ENCODE measurements at regions not wholly inside any gene's neighbourhood (a gene's known extent, or its start where the extent isn't known, plus 50 kb on each side); places are given as distances from the start of the nearest gene placed in this dataset.

DNA sequence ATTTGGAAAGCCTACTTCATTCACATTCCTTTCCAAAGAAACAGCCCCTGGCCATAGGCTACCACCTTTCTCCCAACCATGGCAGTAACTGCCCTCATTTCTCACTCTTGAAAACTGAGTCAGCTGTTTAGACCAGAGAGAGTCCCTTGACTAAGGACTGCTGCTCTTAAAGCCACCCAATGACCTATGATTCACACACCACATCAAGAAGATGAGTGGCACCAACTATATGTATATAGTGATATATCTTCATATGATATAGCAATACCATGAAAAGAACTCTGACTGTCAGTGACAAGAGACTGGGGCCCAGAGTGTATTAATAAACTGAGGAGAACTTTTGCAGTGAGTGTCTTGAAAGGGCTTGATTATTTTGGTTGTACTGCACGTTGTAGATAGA, 404.5 kb upstream of the ASIC2 start:
- no peaks in the 10 kb centered on the region for H3K9me2 ChIP-seq (replicated peaks; ENCODE audit: low read depth, low read length)
- no peaks in the 10 kb centered on the region for H3K4me1 ChIP-seq (ENCODE audit: insufficient read depth, low read length, poor library complexity, severe bottlenecking)
- H3K4me3 ChIP-seq (ENCODE audit: low read length, poor library complexity, severe bottlenecking), result no peak overlapping the region
- H3K9me3 ChIP-seq (ENCODE audit: insufficient read depth, low read depth, low read length), result no peaks in the 10 kb centered on the region; the same call in 1 of the 2 replicates
- H4K20me1 ChIP-seq (ENCODE audit: insufficient read depth, low read length, poor library complexity, severe bottlenecking), result no peaks in the 10 kb centered on the region
- H3K27me3 ChIP-seq (ENCODE audit: insufficient read depth, low read length, poor library complexity, severe bottlenecking), result no peaks in the 10 kb centered on the region
- H3F3A ChIP-seq (ENCODE audit: low read depth), result no peaks in the 10 kb centered on the region
- no peaks in the 10 kb centered on the region for H3K79me2 ChIP-seq (ENCODE audit: insufficient read depth, low read length)
- no peak overlapping the region for H3K9ac ChIP-seq (ENCODE audit: low read depth, low read length, poor library complexity, severe bottlenecking)
- H3K36me3 ChIP-seq (ENCODE audit: insufficient read depth, low read length), result no peaks in the 10 kb centered on the region
- no peak for TF ChIP-seq EZH2phosphoT487 (IDR thresholded peaks at IDR 0.05; ENCODE audit: borderline replicate concordance)
- no peak for TF ChIP-seq CTCF (conservative IDR thresholded peaks at IDR 0.05; ENCODE audit: low read length)
- H2AFZ ChIP-seq (ENCODE audit: low read length), result no peak overlapping the region
- no peak overlapping the region for H3K4me2 ChIP-seq (ENCODE audit: low read depth, low read length, poor library complexity, severe bottlenecking)

DNA sequence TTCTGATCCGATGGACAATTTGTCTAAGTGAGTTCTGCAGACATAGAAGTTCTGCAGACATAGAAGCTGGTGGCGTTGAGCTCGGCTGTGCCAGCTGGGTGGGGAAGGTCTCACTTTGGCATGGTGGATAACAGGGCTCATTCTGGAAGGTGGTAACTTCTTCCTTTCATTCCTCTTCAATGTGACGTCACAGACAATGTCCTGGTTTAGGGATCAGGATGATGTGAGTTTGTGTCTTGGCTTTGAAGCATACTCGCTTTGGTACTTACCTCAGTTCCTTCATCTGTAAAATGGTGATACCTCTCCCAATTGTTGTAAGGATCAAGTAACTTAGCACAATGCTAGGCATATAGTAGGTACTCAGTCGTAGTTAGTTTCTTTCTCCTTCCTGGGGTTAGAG, 408.8 kb upstream of the ASIC2 start:
- TF ChIP-seq EZH2phosphoT487 (IDR thresholded peaks at IDR 0.05; ENCODE audit: borderline replicate concordance), result no peak
- no peak for TF ChIP-seq CTCF (conservative IDR thresholded peaks at IDR 0.05; ENCODE audit: low read length)
- no peak overlapping the region for H3K4me2 ChIP-seq (ENCODE audit: low read depth, low read length, poor library complexity, severe bottlenecking)

GRCh38 chr17:33704856-33705255, 411.8 kb upstream of the ASIC2 start:
- Histone ChIP-seq H3F3A (ENCODE audit: low read depth) (no peaks in the 10 kb centered on the region), H3K9me3 (ENCODE audit: insufficient read depth, low read depth, low read length) (no peaks in the 10 kb centered on the region), H3K4me3 (ENCODE audit: low read length, poor library complexity, severe bottlenecking) (no peak overlapping the region), H3K79me2 (ENCODE audit: insufficient read depth, low read length) (no peaks in the 10 kb centered on the region), H3K4me1 (ENCODE audit: insufficient read depth, low read length, poor library complexity, severe bottlenecking) (no peaks in the 10 kb centered on the region), H3K9me2 (replicated peaks; ENCODE audit: low read depth, low read length) (no peaks in the 10 kb centered on the region), H3K9ac (ENCODE audit: low read depth, low read length, poor library complexity, severe bottlenecking) (no peak overlapping the region), H3K36me3 (ENCODE audit: insufficient read depth, low read length) (no peaks in the 10 kb centered on the region), H3K27me3 (ENCODE audit: insufficient read depth, low read length, poor library complexity, severe bottlenecking) (no peaks in the 10 kb centered on the region), H2AFZ (ENCODE audit: low read length) (no peak overlapping the region), H4K20me1 (ENCODE audit: insufficient read depth, low read length, poor library complexity, severe bottlenecking) (no peaks in the 10 kb centered on the region), H3K4me2 (ENCODE audit: low read depth, low read length, poor library complexity, severe bottlenecking) (no peak overlapping the region)
- TF ChIP-seq EZH2phosphoT487 (IDR thresholded peaks at IDR 0.05; ENCODE audit: borderline replicate concordance), result no peak
- no peak for TF ChIP-seq CTCF (conservative IDR thresholded peaks at IDR 0.05; ENCODE audit: low read length)

More for the DNA sequence above, 408.8 kb upstream of the ASIC2 start:
- Histone ChIP-seq H3K79me2 (ENCODE audit: insufficient read depth, low read length) (no peaks in the 10 kb centered on the region), H3K9me3 (ENCODE audit: insufficient read depth, low read depth, low read length) (no peaks in the 10 kb centered on the region; the same call in 1 of the 2 replicates), H3K27me3 (ENCODE audit: insufficient read depth, low read length, poor library complexity, severe bottlenecking) (no peaks in the 10 kb centered on the region), H3F3A (ENCODE audit: low read depth) (no peaks in the 10 kb centered on the region), H3K9me2 (replicated peaks; ENCODE audit: low read depth, low read length) (no peaks in the 10 kb centered on the region), H3K4me3 (ENCODE audit: low read length, poor library complexity, severe bottlenecking) (no peak overlapping the region), H3K9ac (ENCODE audit: low read depth, low read length, poor library complexity, severe bottlenecking) (no peak overlapping the region), H3K4me1 (ENCODE audit: insufficient read depth, low read length, poor library complexity, severe bottlenecking) (no peaks in the 10 kb centered on the region), H4K20me1 (ENCODE audit: insufficient read depth, low read length, poor library complexity, severe bottlenecking) (no peaks in the 10 kb centered on the region), H3K36me3 (ENCODE audit: insufficient read depth, low read length) (no peaks in the 10 kb centered on the region), H2AFZ (ENCODE audit: low read length) (no peak overlapping the region)

Measured in Loucy (cell line).